Thyroid gland (tissue), 4 donors: ENCODE measurements at regions not wholly inside any gene's neighbourhood (a gene's known extent, or its start where the extent isn't known, plus 50 kb on each side); places are given as distances from the start of the nearest gene placed in this dataset.

Experiments
- CTCF ChIP-seq, 6 experiments: fragments of 200-600 bp in 3 of 6; fragments of 450-650 bp in 3 of 6; sonication (generic) in 3 of 6; IDR thresholded peaks; one replicate each; pipeline ENCODE4 v1.5.1; 2016 to 2019; ENCODE audit warnings: antibody characterized with exemption in 6 of 6, mild to moderate bottlenecking in 2 of 6, inconsistent platforms in 1 of 6, moderate library complexity in 1 of 6
- POLR2A ChIP-seq, 2 donors: fragments of 450-650 bp; IDR thresholded peaks; one replicate each; pipeline ENCODE4 v1.6.1; 2017; ENCODE audit warnings: antibody characterized with exemption in 2 of 2, mild to moderate bottlenecking in 2 of 2, moderate library complexity in 1 of 2

DNA sequence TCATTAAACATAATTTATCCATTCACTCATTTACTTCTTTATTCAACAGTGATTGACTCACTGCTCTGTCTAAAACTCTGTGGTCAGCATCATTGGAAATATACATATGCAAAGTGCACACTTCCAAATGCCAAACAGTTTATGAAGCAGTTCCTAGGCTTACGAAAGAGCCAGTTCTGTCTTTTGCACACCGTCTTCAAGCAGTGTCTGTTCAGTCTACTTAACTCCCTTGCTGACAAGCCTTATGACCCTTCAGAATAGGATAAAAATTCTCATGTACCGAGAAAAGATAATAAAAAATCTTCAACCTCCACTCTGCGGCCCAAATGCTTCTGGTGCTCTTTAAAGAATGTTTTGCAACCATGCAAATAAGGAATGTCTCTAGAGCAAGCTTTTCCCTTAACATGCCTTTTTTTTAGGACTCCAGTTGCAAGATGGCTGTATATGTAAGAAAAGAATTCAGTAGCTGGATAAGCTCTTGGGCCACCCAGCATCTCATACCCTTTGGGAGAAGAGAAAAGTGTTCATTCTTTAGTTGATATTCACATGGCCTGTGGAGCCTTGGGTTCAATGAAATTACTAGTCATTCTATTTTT lies 1037.0 kb upstream of the SLIT2 start:
- TF ChIP-seq CTCF (IDR thresholded peaks at IDR 0.05) (no peak), POLR2A (IDR thresholded peaks at IDR 0.05) (no peak)
